Left lung (tissue), 4 donors: ENCODE measurements at regions not wholly inside any gene's neighbourhood (a gene's known extent, or its start where the extent isn't known, plus 50 kb on each side); places are given as distances from the start of the nearest gene placed in this dataset.

Experiments used
- ATAC-seq: fragments of 200-7000 bp; cut with Tn5 transposase; one replicate; pipeline ENCODE4 v1.9.1; 2020; ENCODE audit warnings: moderate library complexity
- DNase-seq, 4 donors: peaks; one replicate each; pipeline ENCODE4 v3.0.0-alpha.2; 2013 to 2020
- H3K27ac ChIP-seq, 2 donors: fragments of 200-600 bp; sonication (generic) in 1 of 2; one replicate each; pipeline versions ENCODE4 v1.5.0 to v1.8.0; 2020 to 2021
- H3K27me3 ChIP-seq, 2 donors: fragments of 200-600 bp; sonication (generic) in 1 of 2; one replicate each; pipeline versions ENCODE4 v1.5.0 to v1.8.0; 2020 to 2021
- H3K36me3 ChIP-seq, 2 donors: fragments of 200-600 bp; sonication (generic) in 1 of 2; one replicate each; pipeline versions ENCODE4 v1.5.0 to v1.8.0; 2020 to 2021
- H3K4me1 ChIP-seq, 2 donors: fragments of 200-600 bp; one replicate each; pipeline ENCODE4 v1.8.0; 2021
- H3K4me3 ChIP-seq, 2 donors: fragments of 200-600 bp; sonication (generic) in 1 of 2; one replicate each; pipeline versions ENCODE4 v1.5.0 to v1.8.0; 2020 to 2021; ENCODE audit warnings: mild to moderate bottlenecking in 1 of 2
- H3K9me3 ChIP-seq, 2 donors: fragments of 200-600 bp; sonication (generic) in 1 of 2; one replicate each; pipeline versions ENCODE4 v1.5.0 to v1.8.0; 2020 to 2021
- CTCF ChIP-seq, 2 donors: fragments of 200-600 bp; sonication (generic) in 1 of 2; IDR thresholded peaks; one replicate each; pipeline versions ENCODE4 v1.5.0 to v1.8.0; 2021; ENCODE audit warnings: antibody characterized with exemption in 2 of 2
- intact Hi-C, 2 donors: fragments of 100-400 bp; cut with DNase I; formaldehyde crosslinking; loops; one replicate each; pipeline versions ENCODE4 v1.11.2 to v1.14.2; 2022
- donor health status: DM: no; HTN: yes; CAD: no.
- donor health status: DM: no; HTN: no; CAD: no.

GRCh38 chr9:118444403-118444802 is 740.2 kb downstream of the TLR4 start:
- no peaks in the 10 kb centered on the region for H3K27me3 ChIP-seq
- H3K4me3 ChIP-seq: no peak overlapping the region
- no peaks in the 10 kb centered on the region for H3K36me3 ChIP-seq
- H3K9me3 ChIP-seq: no peaks in the 10 kb centered on the region
- ATAC-seq (no peak), DNase-seq (no peak)
- no peak overlapping the region for H3K27ac ChIP-seq
- intact Hi-C loops: no loop called here
- TF ChIP-seq CTCF (IDR thresholded peaks at IDR 0.05): no peak
- H3K4me1 ChIP-seq: no peaks in the 10 kb centered on the region

- DNase-seq: peak in 1 of 4 donors; percentile 15
- intact Hi-C loops: no loop called here
These were observed 742.9 kb downstream of the TLR4 start for GRCh38 chr9:118446943-118447639.

GRCh38 chr9:118449554-118449953 is 745.4 kb downstream of the TLR4 start:
- no peak for TF ChIP-seq CTCF (IDR thresholded peaks at IDR 0.05)
- no peaks in the 10 kb centered on the region for H3K36me3 ChIP-seq
- H3K4me3 ChIP-seq: no peak overlapping the region
- ATAC-seq: no peak
- no peak for DNase-seq
- intact Hi-C loops: no loop called here
- no peak overlapping the region for H3K27ac ChIP-seq
- H3K9me3 ChIP-seq: no peaks in the 10 kb centered on the region
- no peaks in the 10 kb centered on the region for H3K27me3 ChIP-seq
- no peaks in the 10 kb centered on the region for H3K4me1 ChIP-seq

More at GRCh38 chr9:118446943-118447639, 742.9 kb downstream of the TLR4 start:
- no peak for TF ChIP-seq CTCF (IDR thresholded peaks at IDR 0.05)
- Histone ChIP-seq H3K27me3 (no peaks in the 10 kb centered on the region), H3K36me3 (no peaks in the 10 kb centered on the region), H3K9me3 (no peaks in the 10 kb centered on the region), H3K4me1 (no peaks in the 10 kb centered on the region), H3K27ac (no peak overlapping the region), H3K4me3 (no peak overlapping the region)
- no peak for ATAC-seq

- intact Hi-C loops: no loop called here
- Histone ChIP-seq H3K9me3 (no peaks in the 10 kb centered on the region), H3K4me3 (no peak overlapping the region), H3K27me3 (no peaks in the 10 kb centered on the region), H3K4me1 (no peaks in the 10 kb centered on the region), H3K36me3 (no peaks in the 10 kb centered on the region), H3K27ac (no peak overlapping the region)
- no peak for TF ChIP-seq CTCF (IDR thresholded peaks at IDR 0.05)
- ATAC-seq (no peak), DNase-seq (no peak)
These were observed 751.1 kb downstream of the TLR4 start for GRCh38 chr9:118455259-118455658.

GRCh38 chr9:118455788-118456187 is 751.6 kb downstream of the TLR4 start:
- Histone ChIP-seq H3K36me3 (no peaks in the 10 kb centered on the region), H3K27ac (no peak overlapping the region), H3K4me1 (no peaks in the 10 kb centered on the region), H3K4me3 (no peak overlapping the region), H3K27me3 (no peaks in the 10 kb centered on the region), H3K9me3 (no peaks in the 10 kb centered on the region)
- TF ChIP-seq CTCF (IDR thresholded peaks at IDR 0.05): no peak
- peak in 2 of 4 donors; percentile 1 to 24 for DNase-seq
- intact Hi-C loops: no loop called here
- no peak for ATAC-seq
